ENCODE measurements at regions not wholly inside any gene's neighbourhood (a gene's known extent, or its start where the extent isn't known, plus 50 kb on each side); places are given as distances from the start of the nearest gene placed in this dataset.
"Not testable (repeated sequence)": the region's sequence is repeated elsewhere in the genome, so short reads cannot be mapped to it uniquely, and the experiment has no call there.

DNA sequence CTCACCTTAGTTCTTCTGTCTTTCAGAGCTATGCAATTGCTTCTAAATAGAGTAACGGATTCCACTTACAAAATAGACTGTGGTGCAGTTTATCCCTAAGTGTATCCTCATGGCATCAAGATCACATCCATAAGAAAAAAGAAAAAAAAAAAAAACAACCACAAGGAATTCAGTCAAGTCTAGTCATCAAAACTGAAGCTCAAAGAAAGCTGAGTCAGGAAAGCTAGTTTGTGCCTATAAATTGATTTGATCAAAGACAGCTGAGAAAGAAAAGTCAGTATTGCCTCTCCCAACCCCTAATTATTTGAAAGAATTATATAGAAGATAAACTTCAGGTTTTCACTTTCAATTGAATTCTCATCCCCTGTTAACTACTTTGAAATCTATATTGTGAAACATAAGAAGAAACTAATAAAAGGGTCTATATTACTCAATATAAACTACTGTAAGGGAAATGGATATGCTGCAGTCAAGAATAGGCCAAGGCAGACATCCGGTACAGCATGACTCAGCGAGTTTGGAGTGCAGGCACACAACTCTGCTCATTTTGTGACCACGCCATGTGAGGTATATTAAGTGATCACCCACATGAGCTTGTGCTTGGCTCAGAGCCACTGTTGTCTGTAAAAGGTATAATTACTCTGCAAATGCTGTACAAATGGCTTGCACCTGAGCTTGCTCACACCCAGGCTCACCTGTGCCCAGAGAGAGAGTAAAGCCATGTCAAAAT lies 568.1 kb upstream of the CRIM1 start:
- no peak for FAIRE-seq

DNA sequence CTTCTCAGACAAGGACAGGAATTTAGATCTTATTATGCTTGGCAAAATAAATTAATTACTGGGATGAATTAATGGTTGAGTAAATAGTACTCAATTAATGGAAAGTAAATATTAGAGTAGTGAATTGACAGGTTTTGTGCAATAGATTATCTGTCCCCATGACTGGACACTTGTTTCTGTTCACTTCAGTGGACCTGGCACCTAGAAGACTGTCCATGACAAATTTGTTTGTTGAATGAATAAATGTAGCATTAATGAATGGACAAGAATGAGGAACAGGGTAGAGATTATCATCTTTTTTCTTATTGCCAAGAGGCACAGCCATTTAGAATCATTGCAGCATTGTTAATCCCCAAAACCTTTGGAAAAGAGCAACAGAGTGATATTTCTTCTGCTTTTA lies 570.0 kb upstream of the CRIM1 start:
- FAIRE-seq = no peak

DNA sequence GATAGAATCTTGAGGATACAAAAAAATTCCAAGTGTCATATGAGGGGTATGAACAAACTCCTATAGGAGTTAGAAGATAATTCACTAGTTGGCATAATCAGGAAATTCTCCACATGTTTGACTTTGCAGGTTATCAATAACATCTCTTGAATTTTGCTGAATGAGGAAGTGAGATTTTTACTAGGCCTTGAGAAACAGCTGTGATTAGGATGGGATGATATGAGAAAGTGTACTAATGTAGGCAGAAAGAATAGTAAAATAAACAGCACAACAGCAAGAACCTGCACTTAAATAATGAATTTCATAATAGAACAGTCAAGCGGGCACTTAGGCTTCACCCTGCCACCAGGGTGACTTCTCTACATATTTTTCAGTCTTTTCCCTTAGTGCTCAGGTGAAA lies 570.8 kb upstream of the CRIM1 start:
- FAIRE-seq = no peak

DNA sequence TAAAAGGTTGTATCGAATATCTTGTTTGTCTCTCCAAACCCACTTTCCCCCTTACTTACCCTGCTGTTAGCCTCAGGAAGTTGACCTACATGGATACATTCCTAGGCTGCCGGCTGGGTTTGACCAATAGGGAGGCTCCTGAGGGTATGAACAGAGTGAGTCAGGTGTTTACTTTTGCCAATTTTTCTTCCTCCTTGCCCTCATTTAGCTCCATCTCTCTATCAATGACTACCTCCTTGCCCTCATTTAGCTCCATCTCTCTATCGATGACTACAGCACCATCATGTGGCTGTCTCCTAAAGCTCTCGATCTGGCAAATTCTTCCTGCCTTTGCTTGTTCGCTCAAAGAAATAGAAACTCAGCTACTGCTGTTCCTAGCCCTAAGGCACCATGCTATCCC lies 571.9 kb upstream of the CRIM1 start:
- no peak for FAIRE-seq

DNA sequence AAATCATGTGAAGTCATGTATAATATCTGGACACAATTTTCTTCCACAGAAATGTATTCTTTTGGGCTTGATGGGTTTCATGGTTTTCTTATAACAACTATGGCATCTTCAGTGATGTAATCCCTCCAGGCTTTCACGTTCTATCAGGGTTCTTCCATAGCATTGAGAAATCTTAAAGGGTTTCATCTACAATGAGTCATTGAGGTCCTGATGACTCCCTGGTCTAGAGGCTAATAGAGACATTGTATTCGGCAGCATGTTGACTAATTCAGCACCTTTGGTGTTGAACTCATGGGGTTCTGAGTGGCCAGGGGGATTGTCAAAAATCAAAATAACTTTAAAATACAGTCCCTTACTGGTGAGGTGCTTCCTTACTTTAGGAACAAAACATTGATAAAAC lies 614.0 kb upstream of the CRIM1 start:
- FAIRE-seq = no peak

DNA sequence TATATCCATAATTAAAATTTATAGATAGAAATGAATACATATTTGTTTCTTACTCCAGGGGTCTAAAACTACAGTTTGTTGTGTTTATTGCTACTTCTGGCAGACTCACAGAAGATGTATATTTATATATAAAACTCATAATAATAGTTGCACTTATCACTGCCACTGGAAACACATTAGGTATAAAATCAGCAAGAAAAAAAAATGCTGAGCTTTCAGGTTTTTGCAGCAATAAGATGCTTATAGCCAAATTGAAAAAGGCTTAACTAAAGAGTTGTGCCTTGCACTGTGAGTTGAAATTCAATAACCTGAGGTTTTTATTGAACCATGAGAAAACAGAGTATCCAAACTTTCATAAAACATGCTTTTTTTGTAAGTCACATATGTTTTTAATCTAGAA lies 623.9 kb upstream of the CRIM1 start:
- FAIRE-seq = no peak

DNA sequence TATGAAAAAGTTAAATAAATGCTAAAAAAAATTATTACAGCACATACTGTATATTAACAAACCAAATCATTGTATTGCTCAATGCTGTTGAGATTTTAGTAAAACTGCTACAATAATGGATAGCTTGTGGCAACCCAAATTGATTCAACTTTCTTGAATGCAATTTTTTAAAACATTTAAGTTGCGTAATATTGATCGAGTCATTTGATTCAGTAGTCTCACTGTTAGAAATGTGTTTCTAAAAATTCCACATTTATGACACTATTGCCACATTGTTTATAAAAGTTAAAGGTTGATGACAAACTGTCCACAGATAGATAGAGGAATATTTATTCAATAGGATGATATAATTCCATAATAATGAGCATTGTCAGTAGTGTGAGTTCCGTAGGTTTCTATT lies 640.7 kb upstream of the CRIM1 start:
- no peak for FAIRE-seq

DNA sequence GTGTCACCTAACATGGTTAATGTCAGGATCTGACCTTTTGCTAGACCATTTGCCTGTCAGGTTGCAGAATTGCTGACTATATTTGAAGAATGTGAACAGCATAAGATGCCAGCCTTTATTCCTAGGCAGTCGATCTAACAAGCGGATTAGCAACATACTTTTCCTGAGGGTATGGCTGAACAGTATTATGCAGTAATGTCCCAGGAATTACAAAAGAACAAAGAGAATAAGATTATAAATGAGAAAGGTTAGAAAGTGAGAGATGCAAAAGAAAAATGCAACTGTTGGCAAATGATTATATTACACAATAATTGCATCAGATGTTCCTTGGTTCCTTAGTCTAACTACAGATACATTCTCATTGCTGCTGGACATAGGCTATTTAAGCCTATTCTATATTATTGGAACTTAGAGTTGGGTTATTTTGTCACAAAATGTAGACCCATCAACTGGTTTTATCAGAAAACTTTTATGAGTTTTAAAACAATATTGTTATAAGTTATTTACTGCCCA lies 647.1 kb upstream of the CRIM1 start:
- no peak for FAIRE-seq

DNA sequence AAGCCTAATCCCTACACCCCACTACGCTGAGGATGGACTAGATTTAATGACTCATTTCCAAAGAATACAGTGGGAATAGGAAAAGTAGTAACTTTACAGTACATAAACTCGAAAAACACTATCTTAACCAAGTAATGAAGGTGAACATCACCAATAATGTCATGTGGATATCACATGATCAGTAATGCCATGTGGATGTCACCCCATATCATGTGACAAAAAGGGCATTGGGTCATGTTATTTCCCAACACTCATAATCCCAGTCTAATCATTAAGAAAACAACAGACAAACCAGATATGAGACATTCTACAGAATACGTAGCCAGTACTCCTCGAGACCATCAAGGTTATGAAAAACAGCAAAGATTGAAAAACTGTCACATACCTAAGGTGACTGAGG lies 667.3 kb upstream of the CRIM1 start:
- FAIRE-seq = no peak

DNA sequence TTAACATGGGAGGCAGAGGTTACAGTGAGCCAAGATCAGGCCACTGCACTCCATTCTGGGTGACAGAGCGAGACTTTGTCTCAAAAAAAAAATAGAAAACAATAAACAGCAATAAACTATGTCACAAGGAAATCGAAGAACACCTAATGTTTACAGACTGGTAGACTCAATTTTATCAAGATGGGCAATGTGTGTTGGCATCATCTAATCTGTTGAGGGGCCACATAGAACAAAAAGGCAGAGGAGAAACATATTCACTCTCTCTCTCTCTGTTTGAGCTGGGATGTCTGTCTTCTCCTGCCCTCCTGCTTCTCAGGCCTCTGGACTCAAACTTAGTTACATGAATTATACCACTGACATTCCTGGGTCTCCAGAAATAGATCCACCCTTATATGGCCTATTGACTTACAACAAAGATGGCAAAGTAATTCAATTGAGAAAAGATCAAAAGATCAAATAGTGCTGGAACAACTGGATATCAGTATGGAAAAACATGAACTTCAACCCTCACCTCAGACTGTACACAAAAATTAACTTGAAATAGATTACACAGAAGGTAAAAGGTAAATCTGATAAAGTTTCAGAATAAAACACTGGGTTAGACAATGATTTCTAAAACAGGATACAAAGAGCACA lies 703.8 kb upstream of the CRIM1 start:
- FAIRE-seq = no peak

DNA sequence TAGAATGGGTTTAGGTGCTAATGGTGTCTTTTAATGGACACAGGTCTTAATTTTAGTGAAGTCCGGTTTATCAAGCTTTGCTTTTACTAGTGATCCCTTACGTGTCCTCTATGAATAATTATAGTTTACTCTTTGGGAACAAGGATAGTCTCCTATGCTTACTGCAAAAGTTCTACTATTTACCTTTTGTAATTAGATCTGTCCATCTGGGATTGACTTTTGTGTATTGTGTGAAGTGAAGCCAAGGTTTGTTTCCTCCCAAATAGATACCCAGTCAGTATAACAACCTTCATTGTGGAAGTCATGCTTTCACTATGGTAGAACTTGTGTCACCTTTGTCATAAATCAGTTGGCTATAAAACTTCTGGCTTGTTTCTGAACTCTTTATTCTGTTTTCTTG lies 740.9 kb upstream of the CRIM1 start:
- FAIRE-seq = no peak

DNA sequence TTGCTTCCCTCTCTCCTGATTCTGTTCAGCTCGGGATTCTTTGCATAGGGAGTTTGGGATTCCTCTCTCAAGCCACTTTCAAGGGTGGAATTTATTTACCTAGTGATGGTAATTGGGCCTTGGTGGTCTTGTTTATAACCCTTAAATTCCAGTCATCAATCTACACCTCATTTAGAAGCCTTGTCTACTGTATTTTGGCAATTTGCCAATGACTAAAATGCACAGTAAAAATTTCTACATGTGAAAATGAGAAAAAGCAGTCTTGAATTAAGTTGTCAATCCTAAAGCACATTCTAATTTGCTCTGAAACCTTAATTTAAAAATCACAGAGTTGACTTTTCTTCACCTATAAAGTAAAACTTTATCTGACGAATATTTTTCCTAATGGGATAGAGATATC lies 749.2 kb upstream of the CRIM1 start:
- FAIRE-seq = no peak

DNA sequence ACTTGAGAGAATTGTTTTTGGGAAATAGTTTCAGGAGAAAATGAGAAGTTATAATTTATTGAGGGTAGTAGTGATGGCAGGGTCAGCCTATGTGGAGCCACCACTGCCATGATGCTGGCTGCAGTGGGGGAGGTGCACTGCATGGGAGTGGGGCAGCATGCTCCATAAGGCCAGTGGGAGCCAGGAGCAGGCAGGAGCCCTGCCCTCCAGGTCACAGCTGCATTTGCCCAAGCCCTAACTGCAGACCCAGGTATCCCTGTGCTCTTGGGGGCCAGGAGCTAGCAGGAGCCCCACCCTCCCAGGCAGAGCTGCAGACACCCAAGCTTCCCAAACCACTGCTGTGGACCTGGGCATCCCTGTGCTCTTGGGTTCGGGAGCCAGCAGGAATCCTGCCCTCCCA lies 757.3 kb upstream of the CRIM1 start:
- no peak for FAIRE-seq

DNA sequence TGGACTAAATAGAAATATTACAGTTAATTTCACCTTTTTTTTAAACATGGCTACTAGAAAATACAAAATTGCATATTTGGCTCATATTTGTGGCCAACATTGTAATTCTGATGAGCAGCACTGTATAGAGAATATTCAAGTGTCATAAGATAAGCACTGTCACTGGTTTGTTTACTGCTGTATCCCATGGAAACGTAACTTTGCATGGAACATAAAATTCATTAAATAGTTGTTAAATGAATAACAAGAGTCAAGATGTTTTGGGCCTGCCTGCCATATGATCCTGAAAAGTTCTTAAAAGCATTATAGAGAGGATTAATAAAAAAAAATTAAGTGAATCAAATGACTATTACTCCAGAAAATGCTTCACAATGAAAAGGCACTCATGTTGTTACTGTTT lies 763.7 kb upstream of the CRIM1 start:
- no peak for FAIRE-seq

DNA sequence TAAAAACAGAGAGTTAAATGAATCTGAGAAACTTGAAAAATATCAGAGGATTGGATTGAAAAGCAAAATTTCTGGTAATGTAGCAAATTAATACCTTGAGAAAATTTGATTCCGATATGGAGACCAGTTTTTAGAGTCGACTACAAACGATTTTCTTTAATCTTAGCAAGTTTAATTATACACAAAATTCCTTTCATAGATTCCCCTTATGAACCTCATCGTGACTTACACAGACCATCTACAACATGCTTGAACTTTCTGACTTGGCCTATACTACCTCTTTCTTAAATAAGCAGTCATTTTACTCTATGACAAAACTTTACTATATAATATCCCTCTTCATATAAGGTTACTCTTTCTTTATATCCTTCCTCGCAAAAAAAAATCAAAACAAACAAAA lies 769.6 kb upstream of the CRIM1 start:
- no peak for FAIRE-seq

DNA sequence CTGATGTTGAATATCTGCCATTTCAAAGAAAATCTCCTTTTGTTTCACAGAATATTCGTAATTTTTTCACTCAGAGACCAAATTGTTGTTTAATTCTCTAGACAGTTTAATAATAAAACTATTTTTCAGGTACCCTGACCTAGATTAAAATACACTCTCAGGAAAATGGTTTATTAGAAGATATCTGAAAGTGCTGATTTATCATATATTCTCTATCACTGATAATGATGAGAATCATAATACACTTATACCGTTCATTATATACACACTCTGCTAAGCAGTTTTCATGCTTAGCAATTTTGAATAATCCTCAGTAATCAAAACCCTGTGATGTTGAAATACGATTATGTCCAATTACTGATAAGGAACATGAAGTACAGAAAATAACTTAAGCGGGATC lies 772.9 kb upstream of the CRIM1 start:
- no peak for FAIRE-seq

DNA sequence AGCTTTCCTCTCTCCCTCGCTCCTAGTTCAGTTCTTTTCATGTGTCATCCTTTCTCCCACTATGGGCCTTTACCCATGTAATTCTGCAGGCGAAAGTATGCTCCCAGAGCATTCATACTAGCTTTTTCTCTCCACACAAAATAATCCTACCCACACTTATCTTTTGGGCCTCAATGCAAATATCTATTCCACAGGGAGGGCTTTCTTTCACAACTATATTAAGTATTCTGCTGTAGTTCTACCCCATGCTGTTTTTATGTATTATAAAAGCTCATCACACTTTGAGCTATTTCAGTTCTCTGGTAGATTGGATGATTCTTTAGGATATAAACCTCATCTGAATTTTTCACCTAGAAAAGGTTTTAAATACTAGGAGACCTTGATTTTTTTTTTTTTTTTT lies 774.6 kb upstream of the CRIM1 start:
- FAIRE-seq = no peak

DNA sequence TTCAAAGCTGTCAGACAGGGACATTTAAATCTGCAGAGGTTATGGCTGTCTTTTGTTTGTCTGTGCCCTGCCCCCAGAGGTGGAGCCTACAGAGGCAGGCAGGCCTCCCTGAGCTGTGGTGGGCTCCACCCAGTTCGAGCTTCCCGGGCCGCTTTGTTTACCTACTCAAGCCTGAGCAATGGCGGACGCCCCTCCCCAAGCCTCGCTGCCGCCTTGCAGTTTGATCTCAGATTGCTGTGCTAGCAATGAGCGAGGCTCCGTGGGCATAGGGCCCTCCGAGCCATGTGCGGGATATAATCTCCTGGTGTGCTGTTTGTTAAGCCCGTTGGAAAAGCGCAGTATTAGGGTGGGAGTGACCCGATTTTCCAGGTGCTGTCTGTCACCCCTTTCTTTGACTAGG lies 787.0 kb upstream of the CRIM1 start:
- not testable (repeated sequence) for FAIRE-seq

DNA sequence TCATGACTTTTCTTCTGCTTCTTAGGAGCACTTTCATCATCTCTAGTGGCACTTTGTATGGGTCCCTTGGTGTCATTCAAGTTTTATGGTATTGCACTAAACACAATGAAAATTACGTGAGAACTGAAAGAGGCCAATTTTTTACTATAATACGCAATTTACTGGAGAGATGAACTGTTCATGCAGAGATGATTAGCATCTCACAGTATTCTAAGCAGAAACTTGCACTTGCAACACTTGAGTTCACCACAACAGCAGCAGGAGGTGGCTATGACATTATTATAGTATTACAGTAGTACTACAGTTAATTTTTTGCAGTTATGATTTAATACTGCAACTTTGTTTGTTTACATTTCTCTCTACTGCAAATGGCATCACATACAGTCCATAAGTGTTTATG lies 793.1 kb upstream of the CRIM1 start:
- FAIRE-seq = no peak

DNA sequence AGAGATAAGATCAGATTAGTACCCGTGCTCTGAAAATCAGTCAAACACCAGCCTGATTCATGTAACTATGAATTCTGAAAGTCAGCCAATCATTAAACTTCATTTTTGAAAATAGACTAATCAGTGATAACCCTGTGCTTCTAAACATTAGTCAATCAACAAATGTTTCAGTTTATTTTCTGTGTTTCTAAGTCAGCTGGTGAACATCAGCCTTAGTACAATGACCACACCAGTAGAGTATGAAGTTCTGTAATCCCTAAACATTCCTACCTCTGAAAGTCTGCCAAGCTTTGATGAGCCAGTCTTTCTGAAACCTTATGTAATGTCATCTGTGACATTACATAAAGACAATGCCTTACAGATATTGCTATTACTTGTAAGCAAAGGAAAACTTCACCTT lies 807.4 kb upstream of the CRIM1 start:
- no peak for FAIRE-seq

DNA sequence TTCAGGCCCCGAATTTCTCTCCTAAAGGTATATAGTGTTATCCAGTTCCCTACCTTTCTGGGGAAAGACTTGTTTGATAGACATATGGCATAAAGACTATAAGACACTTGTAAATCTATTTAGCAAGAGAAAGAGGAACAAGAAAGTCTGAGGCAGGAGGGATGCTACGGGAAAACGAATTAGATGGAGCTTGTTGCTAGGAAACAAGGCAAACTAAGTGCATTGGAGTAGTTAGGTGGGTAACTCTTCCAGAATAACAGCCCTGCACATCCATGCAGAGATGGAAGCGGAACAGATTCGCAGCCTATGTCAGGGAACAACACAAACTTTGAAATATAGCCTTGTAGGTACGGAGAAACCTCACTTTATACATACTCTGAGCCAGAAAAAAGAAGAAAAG lies 810.3 kb upstream of the CRIM1 start:
- FAIRE-seq = no peak

DNA sequence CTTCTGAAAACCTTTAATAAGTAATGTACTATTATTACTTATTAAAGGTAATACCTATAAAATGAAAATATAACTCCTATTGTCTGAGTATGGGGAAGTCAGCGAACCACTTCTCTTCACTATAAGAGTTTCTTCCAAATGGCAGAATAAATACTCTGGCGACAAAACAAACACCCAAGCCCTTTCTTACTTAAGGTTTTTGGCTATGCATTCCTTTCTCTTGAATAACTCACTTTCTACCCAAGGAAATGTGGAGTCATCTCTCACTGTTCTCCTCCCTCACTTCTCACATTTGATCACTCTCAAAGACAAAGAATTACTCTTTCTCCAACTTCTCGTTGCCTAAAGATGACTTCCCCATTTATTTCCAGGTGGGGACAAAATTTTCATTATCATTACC lies 816.8 kb upstream of the CRIM1 start:
- no peak for FAIRE-seq

DNA sequence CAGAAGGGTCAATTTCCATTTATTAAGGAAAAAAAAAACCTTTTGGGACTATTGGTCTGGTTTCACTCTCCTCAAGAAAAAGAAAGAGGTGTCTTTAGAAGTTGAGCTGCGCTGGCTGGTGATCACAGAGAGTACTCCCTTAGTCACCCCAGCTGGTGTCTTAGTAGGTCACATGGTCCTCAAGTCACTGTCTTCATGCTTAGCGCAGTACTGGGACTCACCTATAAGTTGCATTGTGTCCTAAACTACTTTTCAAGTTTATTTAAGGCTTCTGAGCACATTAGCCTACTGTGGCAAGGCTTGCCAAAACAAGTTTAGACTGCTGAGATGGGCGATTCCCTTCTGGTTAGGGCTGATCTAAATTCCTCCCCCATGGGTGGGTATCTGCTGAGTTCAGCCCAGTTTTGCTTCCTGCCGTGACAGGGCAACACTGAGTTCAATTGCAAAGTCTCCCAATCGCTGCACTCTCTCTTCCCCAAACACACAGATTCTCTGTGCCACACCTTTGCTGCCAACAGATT lies 824.9 kb upstream of the CRIM1 start:
- no peak for FAIRE-seq

DNA sequence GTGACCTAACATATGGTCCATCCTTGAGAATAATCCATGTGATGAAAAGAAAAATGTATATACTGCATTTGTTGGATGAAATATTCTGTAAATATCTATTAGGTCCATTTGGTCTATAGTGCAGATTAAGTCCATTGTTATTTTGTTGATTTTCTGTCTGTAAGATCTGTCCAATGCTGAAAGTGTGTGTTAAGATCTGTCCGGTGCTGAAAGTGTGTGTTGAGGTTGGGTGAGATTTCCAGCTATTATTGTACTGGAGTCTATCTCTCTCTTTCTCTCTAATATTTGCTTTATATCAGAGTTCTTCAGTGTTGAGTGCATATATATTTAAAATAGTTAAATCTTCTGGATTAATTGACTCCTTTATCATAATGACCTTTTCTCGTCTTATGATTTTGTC lies 828.8 kb upstream of the CRIM1 start:
- no peak for FAIRE-seq

DNA sequence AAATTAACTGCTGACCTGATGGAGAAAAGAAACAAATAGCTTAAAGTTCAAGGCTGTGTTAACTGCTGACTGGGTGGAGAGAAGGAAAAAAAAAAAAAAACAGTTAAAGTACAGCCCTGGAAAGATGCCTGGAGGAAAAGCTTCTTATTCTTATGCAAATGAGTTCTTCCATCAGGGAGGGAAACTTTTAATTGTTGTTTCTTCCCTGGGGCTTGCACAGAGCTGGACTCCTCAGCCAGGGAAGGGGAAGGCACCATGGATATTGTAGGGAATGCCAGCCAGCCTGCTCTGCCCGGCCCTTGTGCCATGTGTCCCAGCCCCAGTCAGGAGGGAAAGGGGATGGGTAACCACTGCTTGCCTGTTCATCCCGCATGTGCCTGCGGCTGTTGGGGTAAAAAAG lies 833.1 kb upstream of the CRIM1 start:
- no peak for FAIRE-seq

Measured in G401.6 (cell line).